GM23338 (cell line): ENCODE measurements at regions not wholly inside any gene's neighbourhood (a gene's known extent, or its start where the extent isn't known, plus 50 kb on each side); places are given as distances from the start of the nearest gene placed in this dataset.
A peak's percentile ranks its signal among the peaks of the same experiment; 100 is the strongest.

Source experiments
- ATAC-seq: fragments of 200-7000 bp; cut with Tn5 transposase; 3 replicates; pipeline ENCODE4 v1.9.1; 2020
- DNase-seq: peaks from one replicate; pipeline ENCODE4 v3.0.0-alpha.2; 2015; ENCODE audit warnings: low spot score
- H2AFZ ChIP-seq: fragments of 200-600 bp; sonication (generic); 2 replicates; pipeline ENCODE4 v1.8.0; 2016; ENCODE audit warnings: antibody characterized with exemption, mild to moderate bottlenecking, moderate library complexity
- H3F3A ChIP-seq: fragments of 200-600 bp; sonication (generic); replicated peaks from 2 replicates; pipeline ENCODE4 v1.8.0; 2017; ENCODE audit warnings: antibody characterized with exemption, mixed run types, low read depth
- H3K27ac ChIP-seq: fragments of 200-600 bp; sonication (generic); 2 replicates; pipeline ENCODE4 v1.6.1; 2016; ENCODE audit warnings: low read depth
- H3K27me3 ChIP-seq: fragments of 200-600 bp; sonication (generic); 2 replicates; pipeline ENCODE4 v1.8.0; 2016; ENCODE audit warnings: mild to moderate bottlenecking, mixed run types, moderate library complexity; ENCODE audit not compliant: insufficient read depth
- H3K36me3 ChIP-seq: fragments of 200-600 bp; sonication (generic); 2 replicates; pipeline ENCODE4 v1.8.0; 2016; ENCODE audit warnings: mild to moderate bottlenecking; ENCODE audit not compliant: insufficient read depth
- H3K4me1 ChIP-seq: fragments of 200-600 bp; sonication (generic); 2 replicates; pipeline ENCODE4 v1.8.0; 2016; ENCODE audit warnings: mild to moderate bottlenecking, moderate library complexity; ENCODE audit not compliant: insufficient read depth
- H3K4me2 ChIP-seq: fragments of 200-600 bp; sonication (generic); 2 replicates; pipeline ENCODE4 v1.7.1; 2017; ENCODE audit warnings: mixed run types
- H3K4me3 ChIP-seq: fragments of 200-600 bp; sonication (generic); 2 replicates; pipeline ENCODE4 v1.6.1; 2016; ENCODE audit warnings: mixed run types
- H3K79me2 ChIP-seq: fragments of 200-600 bp; sonication (generic); replicated peaks from 2 replicates; pipeline ENCODE4 v1.8.0; 2017; ENCODE audit warnings: mild to moderate bottlenecking; ENCODE audit not compliant: insufficient read depth
- H3K9me2 ChIP-seq: fragments of 200-600 bp; sonication (generic); 2 replicates; pipeline ENCODE4 v1.8.0; 2017; ENCODE audit not compliant: insufficient read depth
- H4K20me1 ChIP-seq: fragments of 200-600 bp; sonication (generic); replicated peaks from 2 replicates; pipeline ENCODE4 v1.8.0; 2017; ENCODE audit warnings: mild to moderate bottlenecking; ENCODE audit not compliant: insufficient read depth
- H3K27ac Mint-ChIP-seq: 2 replicates; pipeline ENCODE4 v1.8.0; 2020; ENCODE audit warnings: inconsistent platforms, mild to moderate bottlenecking, moderate library complexity, mixed read lengths
- H3K27me3 Mint-ChIP-seq: 3 replicates; pipeline ENCODE4 v1.8.0; 2022; ENCODE audit warnings: low read depth, mild to moderate bottlenecking, moderate library complexity, mixed read lengths, inconsistent platforms; ENCODE audit not compliant: insufficient read depth, poor library complexity
- H3K36me3 Mint-ChIP-seq: 3 replicates; pipeline ENCODE4 v1.8.0; 2021; ENCODE audit warnings: low read depth, mild to moderate bottlenecking, inconsistent platforms, moderate library complexity, mixed read lengths
- H3K4me1 Mint-ChIP-seq: 3 replicates; pipeline ENCODE4 v1.8.0; 2020; ENCODE audit warnings: mild to moderate bottlenecking, inconsistent platforms, mixed read lengths
- H3K4me3 Mint-ChIP-seq: 3 replicates; pipeline ENCODE4 v1.8.0; 2021; ENCODE audit warnings: moderate library complexity, mild to moderate bottlenecking, inconsistent platforms, mixed read lengths
- H3K9me3 Mint-ChIP-seq: 3 replicates; pipeline ENCODE4 v1.8.0; 2020; ENCODE audit warnings: moderate library complexity, mild to moderate bottlenecking, inconsistent platforms, mixed read lengths
- CREB1 ChIP-seq: fragments of 250-450 bp; sonication (Bioruptor Pico); IDR thresholded peaks from 2 replicates; pipeline ENCODE4 v1.5.0; 2020; ENCODE audit warnings: low read depth, mild to moderate bottlenecking, moderate library complexity
- CTCF ChIP-seq, 2 experiments: fragments of 200-600 bp in 1 of 2; sonication (generic) in 1 of 2; conservative IDR thresholded peaks; 2 replicates each; pipeline versions ENCODE4 v1.5.1 to v1.6.1; 2016 to 2017; ENCODE audit warnings: antibody characterized with exemption in 2 of 2, low read depth in 2 of 2, mild to moderate bottlenecking in 2 of 2, moderate library complexity in 1 of 2
- ETS1 ChIP-seq: IDR thresholded peaks from 2 replicates; pipeline ENCODE4 v1.6.1; 2016; ENCODE audit warnings: antibody characterized with exemption
- EZH2 ChIP-seq: fragments of 200-600 bp; sonication (generic); IDR thresholded peaks from one replicate; pipeline ENCODE4 v1.8.0; 2017; ENCODE audit warnings: antibody characterized with exemption, mild to moderate bottlenecking, low read depth; ENCODE audit not compliant: unreplicated experiment
- EZH2phosphoT487 ChIP-seq: fragments of 200-600 bp; sonication (generic); IDR thresholded peaks from one replicate; pipeline ENCODE4 v1.8.1; 2018; ENCODE audit warnings: antibody characterized with exemption; ENCODE audit not compliant: unreplicated experiment
- JUNB ChIP-seq: IDR thresholded peaks from one replicate; pipeline ENCODE4 v1.6.1; 2016; ENCODE audit warnings: antibody characterized with exemption; ENCODE audit not compliant: unreplicated experiment
- POLR2AphosphoS5 ChIP-seq: IDR thresholded peaks from 2 replicates; pipeline ENCODE4 v1.6.1; 2016; ENCODE audit warnings: antibody characterized with exemption, low read depth
- REST ChIP-seq: IDR thresholded peaks from one replicate; pipeline ENCODE4 v1.6.1; 2018; ENCODE audit warnings: antibody characterized with exemption; ENCODE audit not compliant: unreplicated experiment
- STAT1 ChIP-seq: IDR thresholded peaks from one replicate; pipeline ENCODE4 v1.6.1; 2016; ENCODE audit warnings: antibody characterized with exemption; ENCODE audit not compliant: unreplicated experiment

- no peaks in the 10 kb centered on the region for H3F3A ChIP-seq
- Mint-ChIP-seq H3K4me3 (no peak overlapping the region), H3K4me1 (peaks cover 29% of the 10 kb centered on the region), H3K27me3 (peaks cover 2% of the 10 kb centered on the region), H3K27ac (no peak overlapping the region), H3K9me3 (peaks cover 31% of the 10 kb centered on the region), H3K36me3 (peaks cover 12% of the 10 kb centered on the region; the same call in 2 of the 3 replicates)
- H3K4me2 ChIP-seq: 0 out of 2 replicates have a peak overlapping the region, but pooled peaks have one; percentile 23
- no peaks in the 10 kb centered on the region for H3K79me2 ChIP-seq
- DNase-seq (no peak), ATAC-seq (peak; percentile 67)
- H4K20me1 ChIP-seq: no peaks in the 10 kb centered on the region
- peak overlapping the region; percentile 76; the same call in 1 of the 2 replicates for H2AFZ ChIP-seq
- no peaks in the 10 kb centered on the region for H3K36me3 ChIP-seq
- no peaks in the 10 kb centered on the region for H3K27me3 ChIP-seq
- peaks cover 25% of the 10 kb centered on the region for H3K4me1 ChIP-seq
- H3K4me3 ChIP-seq: no peak overlapping the region
- H3K9me2 ChIP-seq: no peaks in the 10 kb centered on the region
- H3K27ac ChIP-seq: no peak overlapping the region
- TF ChIP-seq EZH2phosphoT487 (no peak), JUNB (no peak), CREB1 (no peak), POLR2AphosphoS5 (no peak), STAT1 (no peak), REST (no peak)
These were observed 141.8 kb upstream of the CSF3R start for GRCh38 chr1:36624466-36624865.

- peaks cover 31% of the 10 kb centered on the region for H3K9me3 Mint-ChIP-seq
- no peaks in the 10 kb centered on the region for H3K36me3 ChIP-seq
- H3K27ac ChIP-seq: no peak overlapping the region
- no peak overlapping the region for H3K4me2 ChIP-seq
- peaks cover 29% of the 10 kb centered on the region for H3K4me1 Mint-ChIP-seq
- no peaks in the 10 kb centered on the region for H4K20me1 ChIP-seq
- ATAC-seq (no peak), DNase-seq (no peak)
- H3K27me3 Mint-ChIP-seq: peaks cover 2% of the 10 kb centered on the region
- no peaks in the 10 kb centered on the region for H3K9me2 ChIP-seq
- H3K27ac Mint-ChIP-seq: no peak overlapping the region
- H3F3A ChIP-seq: no peaks in the 10 kb centered on the region
- H3K27me3 ChIP-seq: no peaks in the 10 kb centered on the region
- H3K4me1 ChIP-seq: peaks cover 25% of the 10 kb centered on the region
- H3K4me3 ChIP-seq: no peak overlapping the region
- no peak overlapping the region for H2AFZ ChIP-seq
- H3K79me2 ChIP-seq: no peaks in the 10 kb centered on the region
- no peak overlapping the region for H3K4me3 Mint-ChIP-seq
- H3K36me3 Mint-ChIP-seq: peaks cover 12% of the 10 kb centered on the region; the same call in 2 of the 3 replicates
- TF ChIP-seq STAT1: no peak
- TF ChIP-seq EZH2phosphoT487: no peak
- no peak for TF ChIP-seq EZH2
- no peak for TF ChIP-seq JUNB
- no peak for TF ChIP-seq ETS1
- TF ChIP-seq CTCF (conservative IDR thresholded peaks at IDR 0.05; ENCODE audit: low read depth in 2 of 2): no peak
These were observed 140.3 kb upstream of the CSF3R start for GRCh38 chr1:36622741-36623648.
